Right lobe of liver (tissue), 6 donors: ENCODE measurements at regions not wholly inside any gene's neighbourhood (a gene's known extent, or its start where the extent isn't known, plus 50 kb on each side); places are given as distances from the start of the nearest gene placed in this dataset.

Source experiments
- ATAC-seq, 4 donors: fragments of 200-7000 bp; cut with Tn5 transposase; one replicate each; pipeline ENCODE4 v1.9.1; 2020; ENCODE audit warnings: mild to moderate bottlenecking in 4 of 4, moderate library complexity in 4 of 4
- DNase-seq, 3 donors: peaks; one replicate each; pipeline ENCODE4 v3.0.0-alpha.2; 2020
- H3K27ac ChIP-seq, 3 donors: fragments of 200-600 bp; one replicate each; pipeline ENCODE4 v1.8.0; 2022
- H3K27me3 ChIP-seq, 2 donors: fragments of 200-600 bp; one replicate each; pipeline ENCODE4 v1.8.0; 2022
- H3K36me3 ChIP-seq, 4 donors: fragments of 200-600 bp; sonication (generic) in 1 of 4; one replicate each; pipeline versions ENCODE4 v1.5.1 to v1.8.0; 2017 to 2022; ENCODE audit warnings: control low read depth in 1 of 4
- H3K4me1 ChIP-seq, 4 donors: fragments of 200-600 bp; sonication (generic) in 1 of 4; one replicate each; pipeline versions ENCODE4 v1.5.1 to v1.8.0; 2017 to 2022; ENCODE audit warnings: control low read depth in 1 of 4
- H3K4me3 ChIP-seq, 3 donors: fragments of 200-600 bp; one replicate each; pipeline ENCODE4 v1.8.0; 2022
- H3K9me3 ChIP-seq, 4 donors: fragments of 200-600 bp; sonication (generic) in 1 of 4; one replicate each; pipeline versions ENCODE4 v1.5.1 to v1.8.0; 2017 to 2022; ENCODE audit warnings: control low read depth in 1 of 4
- CTCF ChIP-seq, 4 donors: fragments of 200-600 bp in 3 of 4; fragments of 450-650 bp in 1 of 4; IDR thresholded peaks; one replicate each; pipeline versions ENCODE4 v1.5.1 to v1.8.0; 2016 to 2022; ENCODE audit warnings: antibody characterized with exemption in 4 of 4, mild to moderate bottlenecking in 2 of 4
- POLR2A ChIP-seq: fragments of 450-650 bp; IDR thresholded peaks from one replicate; pipeline ENCODE4 v1.6.1; 2017; ENCODE audit warnings: antibody characterized with exemption, mild to moderate bottlenecking
- WGBS: methylation state at CpG from one replicate; pipeline ENCODE4 v1.1.6; 2018; ENCODE audit warnings: low coverage, low lambda C conversion rate; ENCODE audit not compliant: insufficient coverage; ENCODE audit errors: missing lambda C conversion rate; 5-methylcytosine and 5-hydroxymethylcytosine counted together
- intact Hi-C, 2 donors: fragments of 100-400 bp; cut with DNase I; formaldehyde crosslinking; loops; one replicate each; pipeline versions ENCODE4 v1.11.2 to v1.14.1; 2022
- donor health status: DM: no; HTN: yes; CAD: no.
- donor health status: DM: no; HTN: no; CAD: no.
- donor health status: DM: no; HTN: no; CAD: no.
- donor health status: DM: no; HTN: yes; CAD: no.
- donor health status: DM: no; HTN: yes; CAD: no.

- 47% methylated on average over 1 of the region's 1 CpG for WGBS
- DNase-seq (no peak), ATAC-seq (peak; percentile 46 to 68 (median 57))
- peaks cover 0 to 64% (median 17%) of the 10 kb centered on the region in 4 donors for H3K4me1 ChIP-seq
- H3K9me3 ChIP-seq, result no peaks in the 10 kb centered on the region
- peak overlapping the region in 2 of 3 donors; percentile 78 to 94 for H3K27ac ChIP-seq
- no peak for TF ChIP-seq CTCF (IDR thresholded peaks at IDR 0.05)
- no peak for TF ChIP-seq POLR2A
- no peak overlapping the region for H3K4me3 ChIP-seq
- intact Hi-C loops, result no loop called here
- no peaks in the 10 kb centered on the region for H3K27me3 ChIP-seq
- no peaks in the 10 kb centered on the region for H3K36me3 ChIP-seq
Observed at GRCh38 chr1:213733705-213734104, 254.1 kb upstream of the PROX1 start.

- Histone ChIP-seq H3K4me3 (no peak overlapping the region), H3K27ac (peak overlapping the region in 2 of 3 donors; percentile 75 to 94), H3K27me3 (no peaks in the 10 kb centered on the region), H3K9me3 (no peaks in the 10 kb centered on the region), H3K4me1 (peaks cover 0 to 49% (median 14%) of the 10 kb centered on the region in 4 donors), H3K36me3 (no peaks in the 10 kb centered on the region)
- intact Hi-C loops, result no loop called here
- peak in 1 of 3 donors; percentile 66 for DNase-seq
- TF ChIP-seq CTCF (IDR thresholded peaks at IDR 0.05), result no peak
- no peak for TF ChIP-seq POLR2A
- ATAC-seq, result peak; percentile 87 to 95 (median 94)
- WGBS, result 24% methylated on average over 2 of the region's 2 CpGs
Observed at GRCh38 chr1:213737398-213738035, 250.3 kb upstream of the PROX1 start.

GRCh38 chr1:213738658-213739057 is 249.1 kb upstream of the PROX1 start:
- Histone ChIP-seq H3K27ac (no peak overlapping the region), H3K27me3 (no peaks in the 10 kb centered on the region), H3K4me1 (peaks cover 0 to 38% (median 11%) of the 10 kb centered on the region in 4 donors), H3K4me3 (no peak overlapping the region), H3K36me3 (no peaks in the 10 kb centered on the region), H3K9me3 (no peaks in the 10 kb centered on the region)
- 68% methylated on average over 2 of the region's 2 CpGs for WGBS
- ATAC-seq (no peak), DNase-seq (no peak)
- TF ChIP-seq POLR2A (no peak), CTCF (IDR thresholded peaks at IDR 0.05) (no peak)
- intact Hi-C loops, result no loop called here

GRCh38 chr1:213742992-213743391 is 244.8 kb upstream of the PROX1 start:
- 75% methylated on average over 4 of the region's 4 CpGs for WGBS
- Histone ChIP-seq H3K27me3 (no peaks in the 10 kb centered on the region), H3K4me1 (peaks cover 0 to 11% (median 0%) of the 10 kb centered on the region in 4 donors), H3K36me3 (no peaks in the 10 kb centered on the region), H3K27ac (no peak overlapping the region), H3K4me3 (no peak overlapping the region), H3K9me3 (no peaks in the 10 kb centered on the region)
- intact Hi-C loops, result no loop called here
- TF ChIP-seq POLR2A (no peak), CTCF (IDR thresholded peaks at IDR 0.05) (no peak)
- no peak for DNase-seq
- ATAC-seq, result no peak
